ENCODE measurements at regions not wholly inside any gene's neighbourhood (a gene's known extent, or its start where the extent isn't known, plus 50 kb on each side); places are given as distances from the start of the nearest gene placed in this dataset.

DNA sequence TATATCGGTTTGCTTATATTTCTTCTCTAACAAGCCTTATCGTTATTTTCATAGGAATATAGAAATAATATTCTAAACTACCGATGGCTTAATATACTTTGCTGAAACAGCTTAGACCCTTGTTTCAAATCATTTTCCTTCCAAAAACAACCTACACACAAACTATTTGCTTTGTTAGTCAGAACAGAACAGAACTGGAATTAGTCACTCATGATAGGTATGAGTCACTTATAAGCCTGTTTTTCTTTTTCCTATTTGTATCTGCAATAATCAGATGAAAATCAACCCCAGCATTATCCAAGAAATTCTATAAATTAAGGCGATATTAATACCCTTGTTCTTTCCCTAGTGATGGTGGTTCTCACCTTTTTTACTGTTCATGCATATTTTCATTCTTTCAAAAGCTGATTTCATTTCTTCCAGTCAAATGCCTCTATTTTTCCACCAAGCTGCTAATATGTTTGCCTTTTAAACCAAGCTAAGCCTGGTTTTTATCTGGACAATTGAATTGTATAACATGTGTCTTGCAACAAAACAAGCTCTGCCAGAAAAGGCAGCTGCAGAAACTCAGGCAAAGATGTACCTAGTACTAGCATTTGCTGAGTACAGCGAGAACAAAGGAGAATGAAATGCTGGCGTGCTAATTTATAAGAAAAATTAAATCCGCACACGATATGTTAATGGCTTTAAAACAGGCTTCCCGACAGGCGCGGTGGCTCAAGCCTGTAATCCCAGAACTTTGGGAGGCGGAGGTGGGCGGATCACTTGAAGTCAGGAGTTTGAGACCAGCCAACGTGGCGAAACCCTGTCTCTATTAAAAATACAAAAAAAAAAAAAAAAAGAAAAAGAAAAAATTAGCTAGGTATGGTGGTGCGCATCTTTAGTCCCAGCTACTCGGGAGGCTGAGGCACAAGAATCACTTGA, 1418.2 kb downstream of the AACS start:
- Histone ChIP-seq H3K27me3 (ENCODE audit: control insufficient read depth, insufficient read depth, low read length) (no peaks in the 10 kb centered on the region), H3K36me3 (ENCODE audit: control insufficient read depth, insufficient read depth, low read length) (no peaks in the 10 kb centered on the region), H3K4me3 (ENCODE audit: low read depth, low read length) (no peak overlapping the region)
- TF ChIP-seq, protein P1, sequence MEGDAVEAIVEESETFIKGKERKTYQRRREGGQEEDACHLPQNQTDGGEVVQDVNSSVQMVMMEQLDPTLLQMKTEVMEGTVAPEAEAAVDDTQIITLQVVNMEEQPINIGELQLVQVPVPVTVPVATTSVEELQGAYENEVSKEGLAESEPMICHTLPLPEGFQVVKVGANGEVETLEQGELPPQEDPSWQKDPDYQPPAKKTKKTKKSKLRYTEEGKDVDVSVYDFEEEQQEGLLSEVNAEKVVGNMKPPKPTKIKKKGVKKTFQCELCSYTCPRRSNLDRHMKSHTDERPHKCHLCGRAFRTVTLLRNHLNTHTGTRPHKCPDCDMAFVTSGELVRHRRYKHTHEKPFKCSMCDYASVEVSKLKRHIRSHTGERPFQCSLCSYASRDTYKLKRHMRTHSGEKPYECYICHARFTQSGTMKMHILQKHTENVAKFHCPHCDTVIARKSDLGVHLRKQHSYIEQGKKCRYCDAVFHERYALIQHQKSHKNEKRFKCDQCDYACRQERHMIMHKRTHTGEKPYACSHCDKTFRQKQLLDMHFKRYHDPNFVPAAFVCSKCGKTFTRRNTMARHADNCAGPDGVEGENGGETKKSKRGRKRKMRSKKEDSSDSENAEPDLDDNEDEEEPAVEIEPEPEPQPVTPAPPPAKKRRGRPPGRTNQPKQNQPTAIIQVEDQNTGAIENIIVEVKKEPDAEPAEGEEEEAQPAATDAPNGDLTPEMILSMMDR (IDR thresholded peaks at IDR 0.05; ENCODE audit: insufficient read depth, low read depth, low read length) = no peak
- peak; percentile 13 for DNase-seq (ENCODE audit: low read depth)
- POLR2A ChIA-PET = no interaction called here
- CTCF ChIA-PET = no interaction called here

DNA sequence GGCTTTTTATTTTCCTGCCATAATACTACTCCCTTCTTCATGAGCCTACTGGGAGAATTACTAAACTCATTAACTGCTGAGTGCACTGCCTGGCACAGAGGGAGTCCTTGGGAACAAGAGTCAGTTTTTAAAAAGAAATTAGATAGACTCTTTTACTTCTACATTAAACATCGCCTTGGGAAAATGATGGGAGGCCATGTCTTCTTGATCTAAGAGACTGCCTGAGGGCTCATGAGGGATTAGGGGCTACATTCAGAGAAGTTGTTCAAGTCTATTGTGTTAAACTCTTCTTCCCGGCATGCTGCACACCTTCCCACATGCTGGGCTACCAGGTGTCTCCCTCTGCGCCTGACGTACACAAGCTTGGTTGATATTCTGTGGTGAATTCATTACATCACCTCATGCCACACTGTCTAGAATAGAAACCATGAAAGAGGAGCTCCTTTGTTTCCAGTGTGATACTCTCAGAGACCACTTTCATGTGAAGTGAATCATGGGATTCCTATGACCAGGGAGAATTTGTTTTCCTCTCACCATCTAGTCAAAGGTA, 1422.3 kb downstream of the AACS start:
- CTCF ChIA-PET = no interaction called here
- H3K36me3 ChIP-seq (ENCODE audit: control insufficient read depth, insufficient read depth, low read length) = no peaks in the 10 kb centered on the region
- DNase-seq (ENCODE audit: low read depth) = no peak
- H3K27me3 ChIP-seq (ENCODE audit: control insufficient read depth, insufficient read depth, low read length) = no peaks in the 10 kb centered on the region
- POLR2A ChIA-PET = no interaction called here
- TF ChIP-seq, protein P1 (IDR thresholded peaks at IDR 0.05; ENCODE audit: insufficient read depth, low read depth, low read length) = no peak
- no peak overlapping the region for H3K4me3 ChIP-seq (ENCODE audit: low read depth, low read length)

DNA sequence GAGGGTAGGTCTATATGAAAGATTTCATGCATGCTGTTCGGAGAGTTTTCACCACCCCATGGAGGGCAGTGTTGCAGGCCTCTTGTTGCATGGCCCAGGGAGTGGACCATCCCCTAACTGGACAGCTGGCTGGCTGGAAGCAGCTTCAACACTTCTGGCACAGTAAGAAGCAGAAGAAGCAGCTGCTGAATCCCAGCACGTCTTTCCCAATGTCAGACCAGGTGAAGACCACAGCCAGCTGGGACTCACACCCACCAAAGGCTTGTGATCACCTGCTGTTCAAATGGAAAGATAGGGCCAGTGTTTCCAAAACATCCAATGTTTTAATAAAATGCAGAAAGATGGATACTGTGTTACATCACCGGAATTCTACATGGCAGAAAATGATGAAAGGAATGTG, 1423.6 kb downstream of the AACS start:
- ChIA-PET CTCF (interaction anchor here (0.6 to 0.7 kb wide), 2 partner anchors 14 to 1224 kb away, joined by 3 to 4 read pairs; no protein-coding TSS in a partner anchor), POLR2A (no interaction called here)
- Histone ChIP-seq H3K4me3 (ENCODE audit: low read depth, low read length) (no peak overlapping the region), H3K27me3 (ENCODE audit: control insufficient read depth, insufficient read depth, low read length) (no peaks in the 10 kb centered on the region), H3K36me3 (ENCODE audit: control insufficient read depth, insufficient read depth, low read length) (no peaks in the 10 kb centered on the region)
- TF ChIP-seq, protein P1 (IDR thresholded peaks at IDR 0.05; ENCODE audit: insufficient read depth, low read depth, low read length) = no peak
- DNase-seq (ENCODE audit: low read depth) = no peak

DNA sequence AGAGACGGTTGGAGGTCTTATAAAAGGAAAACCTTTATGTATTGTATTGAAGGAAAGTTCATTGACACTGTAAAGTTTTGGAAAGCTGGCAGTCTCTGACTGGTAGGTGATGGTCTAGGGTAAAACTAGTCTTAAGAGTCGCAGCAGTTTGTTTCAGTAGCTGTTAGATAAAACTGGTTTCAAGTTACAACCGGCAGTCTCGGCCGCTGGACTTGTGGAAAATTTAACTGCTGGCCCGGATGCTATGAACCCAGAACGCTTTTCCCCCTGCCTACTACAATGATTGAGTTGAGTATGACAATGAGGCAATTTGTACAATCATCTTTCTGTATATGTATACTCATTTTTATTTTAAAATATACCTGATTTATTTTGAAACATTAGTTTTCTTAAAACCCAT, 1426.9 kb downstream of the AACS start:
- ChIA-PET POLR2A (no interaction called here), CTCF (no interaction called here)
- H3K27me3 ChIP-seq (ENCODE audit: control insufficient read depth, insufficient read depth, low read length) = no peaks in the 10 kb centered on the region
- no peak overlapping the region for H3K4me3 ChIP-seq (ENCODE audit: low read depth, low read length)
- TF ChIP-seq, protein P1 (IDR thresholded peaks at IDR 0.05; ENCODE audit: insufficient read depth, low read depth, low read length) = no peak
- no peak for DNase-seq (ENCODE audit: low read depth)
- no peaks in the 10 kb centered on the region for H3K36me3 ChIP-seq (ENCODE audit: control insufficient read depth, insufficient read depth, low read length)

DNA sequence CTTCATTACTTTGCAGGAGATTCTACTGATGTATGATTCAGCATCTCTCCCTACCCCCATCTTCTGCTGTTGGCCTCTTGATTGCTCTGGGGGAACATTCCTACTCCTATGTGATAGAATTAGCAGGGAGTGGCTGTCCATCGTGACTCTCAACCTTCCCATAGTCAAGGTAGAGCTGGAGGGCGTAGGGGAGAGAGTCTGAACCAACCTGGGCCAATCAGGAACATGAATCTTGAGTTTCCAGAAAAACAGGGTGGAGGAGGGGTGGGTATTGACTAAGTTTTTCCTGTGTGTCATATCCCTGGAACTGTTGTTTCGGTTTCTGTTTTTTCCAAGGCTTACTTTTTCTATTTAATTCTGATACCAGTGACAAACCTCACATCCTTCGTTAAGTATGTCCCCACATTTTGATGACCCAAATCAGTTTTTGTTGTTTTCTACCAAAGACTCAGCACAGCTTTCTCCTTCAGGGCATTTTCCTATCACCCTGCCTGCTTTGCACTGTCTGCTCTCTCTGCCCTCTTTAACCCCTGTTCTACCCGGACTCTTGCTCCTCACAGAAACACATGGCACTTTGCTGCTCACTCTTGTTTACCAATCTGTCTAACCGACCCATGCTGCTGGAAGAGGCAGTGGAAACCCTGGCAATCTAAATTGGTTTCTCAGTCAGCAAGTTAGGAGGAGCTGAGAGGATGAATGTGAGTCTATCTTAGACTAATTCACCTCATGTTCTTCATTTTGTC, 1428.3 kb downstream of the AACS start:
- H3K36me3 ChIP-seq (ENCODE audit: control insufficient read depth, insufficient read depth, low read length) = no peaks in the 10 kb centered on the region
- H3K4me3 ChIP-seq (ENCODE audit: low read depth, low read length) = no peak overlapping the region
- TF ChIP-seq, protein P1 (IDR thresholded peaks at IDR 0.05; ENCODE audit: insufficient read depth, low read depth, low read length) = no peak
- CTCF ChIA-PET = no interaction called here
- no peak for DNase-seq (ENCODE audit: low read depth)
- POLR2A ChIA-PET = interaction anchor here (0.7 kb wide), 1 partner anchor 157 kb away, joined by 3 read pairs; no protein-coding TSS in a partner anchor
- no peaks in the 10 kb centered on the region for H3K27me3 ChIP-seq (ENCODE audit: control insufficient read depth, insufficient read depth, low read length)
